Stimulated activated naive CD4-positive, alpha-beta T cell (primary cell): ENCODE measurements at regions not wholly inside any gene's neighbourhood (a gene's known extent, or its start where the extent isn't known, plus 50 kb on each side); places are given as distances from the start of the nearest gene placed in this dataset.

Source experiments
- DNase-seq, 6 experiments: peaks; one replicate each; lab custom pipeline; 2025; lab: John Stamatoyannopoulos, UW

DNA sequence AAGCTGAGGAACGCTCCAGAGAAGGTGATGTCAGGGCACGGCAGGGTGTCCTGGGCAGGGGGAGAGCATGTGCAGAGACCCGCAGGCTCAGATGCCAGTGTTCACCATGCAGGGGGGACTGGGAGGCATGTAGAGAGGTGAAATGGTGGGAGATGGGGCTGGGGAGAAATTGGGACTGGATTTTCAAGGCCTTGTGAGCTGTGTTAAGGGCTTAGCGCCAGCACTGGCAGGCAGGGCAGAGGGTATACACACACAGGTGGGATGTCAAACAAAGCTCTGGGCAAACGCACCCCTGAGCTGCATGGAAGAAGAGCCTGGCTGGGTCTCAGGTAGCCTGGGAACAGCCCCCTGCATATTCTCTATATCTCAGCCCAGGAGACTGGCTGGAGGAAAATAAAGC, 282.7 kb downstream of the SHQ1 start:
- DNase-seq = no peak

DNA sequence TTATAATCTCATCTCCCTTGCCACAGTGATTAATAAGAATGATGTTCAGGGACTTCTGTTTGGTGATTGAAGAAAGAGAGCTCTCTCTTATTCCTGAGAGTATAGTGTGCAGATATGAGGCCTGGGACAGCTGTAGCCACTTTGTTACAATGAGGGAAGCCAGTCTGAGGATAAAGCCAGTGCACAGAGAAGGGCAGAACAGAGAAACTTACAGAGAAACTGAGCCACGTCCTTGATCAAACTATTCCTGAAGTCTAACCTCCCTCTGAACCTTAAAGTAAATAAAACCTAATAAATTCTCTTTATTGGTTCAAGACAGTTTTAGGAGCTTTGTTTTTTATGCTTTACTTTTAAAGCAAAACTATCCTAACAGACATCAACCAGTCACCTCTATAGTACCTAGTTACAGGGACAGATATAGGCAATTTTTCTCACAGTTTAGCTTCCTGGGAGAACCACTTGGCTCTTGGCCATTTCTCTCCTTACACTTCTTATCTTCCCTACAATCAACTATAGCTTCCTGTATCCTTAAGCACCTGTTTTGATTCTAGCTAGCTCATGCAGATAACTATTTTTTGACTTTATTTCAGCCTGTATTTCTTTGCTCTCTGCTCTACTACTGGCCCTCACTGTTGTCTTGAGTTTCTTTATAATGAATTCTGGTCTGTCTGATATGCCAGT, 284.4 kb downstream of the SHQ1 start:
- no peak for DNase-seq

DNA sequence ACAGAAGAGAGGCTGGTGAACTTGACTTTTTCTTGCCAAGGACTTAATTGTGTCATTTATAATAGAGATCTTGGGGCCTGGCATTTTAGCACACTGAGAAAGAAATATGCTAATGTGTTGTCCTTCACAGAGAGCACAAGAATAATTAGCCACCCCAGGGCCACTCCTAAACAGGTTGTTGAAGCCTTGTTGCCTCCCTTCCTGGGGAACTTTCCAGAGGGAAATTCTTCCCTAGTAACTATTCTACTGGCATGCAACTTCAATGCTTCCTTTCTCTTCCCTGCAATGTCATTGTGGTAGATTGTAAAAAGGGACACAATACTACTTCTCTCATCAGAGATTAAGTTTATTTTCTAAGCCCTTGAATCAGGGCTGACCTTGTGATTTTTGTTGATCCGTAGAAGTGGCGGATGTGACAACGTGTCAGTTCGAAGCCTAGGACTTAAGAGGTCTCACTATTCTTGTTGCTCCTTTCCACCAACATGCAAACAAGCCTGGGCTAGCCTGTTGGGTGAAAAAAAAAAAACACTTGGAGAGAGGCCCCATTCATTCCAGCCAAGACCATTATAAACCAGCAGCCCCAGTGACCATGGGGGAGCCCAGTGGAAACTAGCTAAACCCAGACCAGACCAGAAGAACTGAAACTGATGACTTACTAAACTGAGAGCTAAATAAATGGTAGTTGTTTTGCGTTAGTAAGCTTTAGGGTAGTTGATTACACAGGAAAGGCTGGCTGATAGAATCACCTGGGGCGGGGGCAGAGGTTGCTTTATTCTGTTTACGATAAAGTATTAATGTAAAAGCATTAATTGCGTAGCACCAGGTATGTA, 287.2 kb downstream of the SHQ1 start:
- no peak for DNase-seq

DNA sequence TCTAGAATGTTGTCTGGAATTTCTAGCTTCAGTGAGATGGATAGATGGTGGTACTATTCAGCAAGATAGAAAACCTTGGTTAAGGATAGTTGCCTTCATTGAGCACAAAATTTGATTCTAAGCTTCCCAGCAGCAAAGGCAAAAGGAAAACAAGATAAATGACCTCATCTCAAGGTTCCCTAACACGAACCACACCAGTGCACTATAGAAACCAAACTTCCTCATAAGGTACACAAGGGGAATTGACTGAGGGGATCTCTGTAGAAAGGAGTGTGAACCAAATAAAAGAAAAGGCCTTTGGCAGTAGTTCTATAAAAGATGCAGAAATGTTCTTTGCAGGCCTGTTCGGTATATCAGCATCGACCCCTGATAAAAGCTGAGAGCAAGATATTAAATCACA, 288.9 kb downstream of the SHQ1 start:
- no peak for DNase-seq

DNA sequence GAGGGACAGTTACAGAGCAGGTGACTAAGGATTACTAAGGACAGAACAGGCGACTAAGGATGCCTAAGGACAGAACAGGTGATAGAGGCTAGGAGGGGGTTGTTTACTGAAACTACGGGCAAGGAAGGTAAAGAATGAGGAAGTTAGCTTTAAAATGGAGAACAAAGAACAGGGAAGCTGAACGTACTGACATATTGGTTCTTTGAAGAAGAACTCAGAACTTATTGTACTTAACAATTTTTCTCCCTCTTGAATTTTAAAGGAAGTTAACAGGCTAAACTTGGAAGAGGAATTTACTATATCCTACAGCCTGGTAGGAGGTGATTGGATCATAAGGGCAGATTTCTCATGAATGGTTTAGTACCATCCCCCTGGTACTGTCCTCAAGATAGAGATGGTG, 290.2 kb downstream of the SHQ1 start:
- no peak for DNase-seq

DNA sequence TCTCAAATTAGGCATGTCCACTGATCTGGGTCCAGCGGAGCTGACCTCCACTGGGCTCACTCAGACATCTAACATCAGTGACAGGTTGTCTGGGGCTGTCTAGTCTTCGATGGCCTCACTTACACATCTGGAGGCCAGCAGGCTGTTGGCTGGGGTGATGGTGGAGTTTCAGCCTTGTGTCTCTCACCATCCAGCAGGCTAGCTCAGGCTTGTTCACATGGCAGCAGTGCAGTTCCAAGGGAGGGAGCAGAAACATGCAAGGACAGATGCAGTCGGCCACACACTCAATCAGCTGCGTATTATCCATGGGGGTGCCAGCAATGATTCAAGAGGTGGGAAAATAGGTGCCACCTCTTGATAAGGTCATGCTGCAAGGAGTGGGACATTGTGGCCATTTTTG, 292.5 kb downstream of the SHQ1 start:
- no peak for DNase-seq

DNA sequence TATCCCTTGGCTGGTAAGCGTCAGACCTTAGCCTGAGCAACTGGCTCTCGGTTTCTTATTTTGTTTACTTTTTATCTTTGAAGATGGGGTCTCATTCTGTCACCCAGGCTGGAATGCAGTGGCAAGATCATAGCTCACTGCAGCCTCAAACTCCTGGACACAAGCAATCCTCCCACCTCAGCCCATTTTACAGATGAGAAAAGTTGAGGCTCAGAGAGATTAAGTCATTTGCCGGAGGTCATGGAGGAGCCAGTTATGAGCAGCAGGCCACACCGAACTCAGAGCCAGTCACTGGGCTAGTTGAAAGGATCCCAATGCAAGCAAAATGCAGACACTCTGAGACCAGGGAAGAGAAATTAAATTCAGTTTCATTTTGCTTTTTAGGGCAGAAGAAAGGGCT, 293.6 kb downstream of the SHQ1 start:
- no peak for DNase-seq

DNA sequence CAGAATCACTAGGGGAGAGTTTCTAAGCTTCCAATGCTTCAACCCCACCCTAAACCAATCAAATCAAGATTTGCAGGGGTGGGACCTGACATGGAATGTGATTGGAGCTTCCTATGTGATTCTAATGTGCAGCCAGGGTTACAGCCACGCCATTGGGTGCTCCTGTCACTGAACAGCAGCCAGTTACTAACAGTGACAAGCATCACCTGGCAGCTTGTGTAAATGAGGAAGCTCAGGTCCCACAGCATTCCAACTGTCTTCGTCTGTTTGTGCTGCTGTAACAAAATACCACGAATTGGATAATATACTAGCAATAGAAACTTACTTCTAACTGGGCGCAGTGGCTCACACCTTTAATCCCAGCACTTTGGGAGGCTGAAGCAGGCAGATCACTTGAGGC, 294.9 kb downstream of the SHQ1 start:
- DNase-seq = no peak

DNA sequence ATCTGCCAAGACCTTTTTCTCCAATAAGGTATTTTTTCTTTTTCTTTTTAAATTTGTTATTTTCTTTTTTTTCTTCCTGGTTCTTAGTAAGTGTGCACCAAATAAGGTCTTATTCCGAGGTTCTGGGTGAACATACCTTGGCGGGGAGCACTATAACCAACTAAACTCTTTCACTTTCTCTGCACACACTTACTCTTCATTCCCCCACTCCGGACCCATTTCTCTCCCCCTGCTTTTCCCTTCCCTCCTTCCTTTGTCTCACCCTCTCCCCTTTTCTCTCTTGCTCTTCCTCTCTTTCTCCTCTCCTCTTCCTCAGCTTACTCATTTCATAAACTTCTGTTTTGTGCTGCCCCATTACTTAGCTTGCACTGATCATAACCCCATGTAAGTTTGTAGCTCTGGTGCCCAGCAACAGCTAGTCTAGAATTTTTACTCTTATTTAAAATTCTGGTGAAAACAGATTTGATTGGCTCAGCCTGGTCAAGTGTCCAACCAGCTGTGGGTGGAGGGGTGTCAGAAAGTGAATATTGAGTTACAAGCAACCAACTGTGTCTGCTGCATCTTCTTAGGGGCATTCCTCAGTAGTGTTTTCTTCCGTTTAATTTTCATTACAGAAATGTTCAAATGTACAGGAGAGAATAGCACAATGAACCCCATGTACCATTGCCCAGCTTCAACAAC, 297.5 kb downstream of the SHQ1 start:
- no peak for DNase-seq

DNA sequence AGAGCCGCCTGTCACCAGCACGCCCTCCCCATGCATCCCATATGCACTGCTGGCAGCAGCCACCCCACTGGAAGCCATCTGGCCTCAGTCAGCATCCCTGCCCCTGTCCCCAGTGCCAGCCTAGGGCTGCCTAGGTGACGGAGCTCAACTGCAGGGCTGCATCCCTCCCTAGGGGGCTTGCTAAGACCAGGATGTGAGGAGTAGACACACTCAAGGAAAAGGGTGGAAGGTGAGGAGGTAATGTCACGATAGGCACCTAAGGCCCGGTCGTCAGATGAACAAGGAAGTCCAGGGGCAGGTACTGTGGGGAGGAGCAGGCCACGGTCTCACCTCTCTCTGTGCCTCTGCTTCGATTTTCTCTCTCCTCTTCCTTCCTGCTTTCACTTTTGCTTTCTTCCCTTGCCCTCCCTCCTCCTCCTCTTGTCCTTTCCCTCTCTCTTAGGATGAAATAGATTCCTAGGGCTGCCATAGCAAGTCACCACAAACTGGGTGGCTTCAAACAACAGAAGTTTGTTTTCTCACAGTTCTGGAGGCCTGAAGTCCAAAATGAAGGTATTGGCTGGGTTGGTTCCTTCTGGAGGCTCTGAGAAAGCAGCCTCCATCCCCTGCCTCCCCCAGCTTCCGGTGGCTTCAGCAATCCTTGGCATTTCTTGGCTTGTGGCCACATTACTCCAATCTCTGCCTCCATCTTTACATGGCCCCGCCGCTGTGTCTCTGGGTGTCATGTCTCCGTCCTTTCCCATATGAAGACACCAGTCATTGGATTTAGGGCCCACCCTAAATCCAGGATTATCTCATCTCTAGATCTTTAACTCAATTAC, 298.3 kb downstream of the SHQ1 start:
- peak in 3 of 6 experiments; percentile 18 to 44 (median 18) for DNase-seq

DNA sequence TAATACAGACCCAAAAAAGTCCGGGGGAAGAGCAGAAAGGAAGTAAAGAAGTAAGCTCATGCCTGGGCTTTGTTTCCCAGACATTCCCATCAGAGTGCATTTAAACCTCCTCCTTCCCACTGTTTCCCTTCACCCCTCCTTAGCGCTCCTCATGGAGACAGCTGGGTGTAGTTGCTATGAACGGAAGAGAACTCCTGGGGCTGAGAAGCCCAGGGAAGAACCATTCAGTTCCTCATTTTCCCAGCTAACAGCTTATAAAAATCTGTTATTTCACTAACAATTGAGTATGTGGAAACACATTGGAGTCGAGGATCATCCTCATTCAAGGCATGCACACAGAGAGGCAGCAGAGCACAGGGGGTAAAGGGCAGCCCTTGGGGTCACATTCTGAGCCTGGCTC, 299.3 kb downstream of the SHQ1 start:
- DNase-seq = no peak

DNA sequence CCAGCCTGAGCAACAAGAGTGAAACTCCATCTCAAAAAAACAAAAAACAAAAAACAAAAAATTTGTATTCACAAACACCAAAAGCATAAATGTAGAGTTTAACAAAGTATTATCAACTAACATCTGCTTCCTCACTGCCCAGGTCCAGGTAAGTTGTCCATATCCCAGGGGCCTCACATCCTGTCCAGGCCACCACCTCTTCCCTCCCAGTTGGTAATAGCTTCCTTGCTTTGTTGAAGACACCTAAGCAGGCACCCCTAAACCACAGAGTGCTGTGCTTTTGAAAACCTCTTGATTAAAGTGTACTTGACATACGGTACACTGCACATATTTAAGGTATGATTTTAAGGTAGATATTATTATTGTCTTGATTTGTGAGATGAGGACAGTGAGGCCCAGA, 299.8 kb downstream of the SHQ1 start:
- no peak for DNase-seq

DNA sequence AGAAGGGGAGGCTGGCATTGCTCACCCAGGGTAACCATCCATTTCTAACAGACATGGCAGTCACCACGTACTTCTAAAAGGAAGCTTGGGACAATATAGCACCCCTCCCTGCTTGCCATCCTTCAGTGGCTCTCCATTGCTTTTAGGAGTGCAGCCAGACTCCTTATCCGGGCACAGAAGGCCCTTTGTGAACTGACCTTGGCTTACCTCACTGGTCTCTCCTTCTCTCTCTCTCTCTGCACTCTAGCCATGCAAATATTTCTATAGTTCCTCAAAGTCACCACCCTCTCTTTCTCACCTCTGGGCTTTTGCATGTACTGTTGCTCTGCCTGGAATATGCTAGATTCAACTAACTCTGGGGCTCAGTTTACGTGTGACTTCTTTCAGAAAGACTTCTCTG, 301.1 kb downstream of the SHQ1 start:
- no peak for DNase-seq

DNA sequence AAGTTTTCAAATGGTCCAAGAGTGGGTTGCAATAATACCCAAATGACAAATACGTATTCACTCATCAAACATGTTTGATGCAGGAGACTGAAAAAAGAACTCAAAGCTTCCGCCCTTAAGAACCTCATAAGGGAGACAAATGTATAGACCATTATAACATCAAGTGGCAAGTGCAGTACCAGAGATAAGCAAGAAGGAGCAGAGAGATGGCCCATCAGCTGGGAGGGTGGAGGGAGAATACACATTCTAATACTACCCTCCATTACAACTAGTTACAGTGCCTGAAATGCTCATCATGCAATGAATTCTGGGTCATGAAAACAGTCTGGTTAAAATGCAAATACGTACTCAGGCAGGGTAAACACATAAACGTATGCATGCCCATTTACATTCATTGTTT, 304.0 kb downstream of the SHQ1 start:
- DNase-seq = no peak

DNA sequence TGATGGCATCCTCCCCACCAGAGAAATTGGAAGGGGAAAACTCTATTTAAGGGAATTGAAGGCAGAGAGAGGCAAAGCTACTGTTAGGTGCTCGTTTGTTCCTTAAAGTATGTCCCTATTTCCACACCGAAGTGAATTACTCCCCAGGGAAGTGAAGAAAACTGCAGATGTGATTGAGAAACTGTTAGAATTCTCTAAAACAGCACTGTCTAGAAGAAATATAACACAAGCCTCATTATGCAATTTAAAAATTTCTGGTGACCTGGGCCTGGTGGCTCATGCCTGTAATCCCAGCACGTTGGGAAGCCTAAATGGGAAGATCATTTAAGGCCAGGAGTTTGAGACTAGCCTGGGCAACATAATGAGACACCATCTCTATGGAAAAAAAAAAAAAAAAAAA, 305.0 kb downstream of the SHQ1 start:
- DNase-seq = no peak

DNA sequence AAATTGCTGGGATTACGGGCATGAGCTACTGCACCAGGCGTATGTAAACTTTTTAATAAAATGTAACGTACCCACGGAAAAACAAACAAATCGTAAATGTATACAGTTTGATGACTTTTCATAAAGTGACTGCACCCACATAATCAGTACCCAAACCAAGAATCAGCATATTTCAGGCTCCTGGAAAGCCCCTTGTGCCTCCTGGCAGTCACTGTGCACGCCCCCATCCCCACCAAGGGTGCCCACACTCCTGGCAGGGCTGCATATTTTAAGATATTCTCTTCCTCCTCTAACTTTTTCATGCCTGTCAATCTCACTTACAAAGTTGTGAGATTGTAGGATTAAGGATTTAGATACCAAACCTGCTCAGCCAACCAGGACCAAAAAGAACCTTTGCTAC, 305.5 kb downstream of the SHQ1 start:
- no peak for DNase-seq

DNA sequence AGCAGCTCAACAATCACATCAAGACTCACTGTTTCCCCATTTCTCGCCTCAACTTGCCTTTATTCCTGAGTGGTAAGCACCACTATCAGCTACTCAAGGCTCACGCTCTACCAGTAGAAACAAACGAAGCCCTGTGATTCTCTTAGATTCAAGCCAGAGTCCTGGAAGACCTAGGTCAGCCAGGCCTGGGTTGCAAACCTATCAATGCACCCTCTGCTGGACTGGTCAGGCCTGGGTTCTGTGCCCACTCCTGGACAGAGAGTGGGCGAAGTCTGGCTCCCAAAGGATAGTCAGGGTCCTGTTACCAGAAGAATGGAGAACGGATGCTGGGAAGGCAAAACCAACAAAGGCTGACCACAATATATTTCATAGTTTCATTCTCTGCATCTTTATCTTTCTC, 308.4 kb downstream of the SHQ1 start:
- DNase-seq = no peak

DNA sequence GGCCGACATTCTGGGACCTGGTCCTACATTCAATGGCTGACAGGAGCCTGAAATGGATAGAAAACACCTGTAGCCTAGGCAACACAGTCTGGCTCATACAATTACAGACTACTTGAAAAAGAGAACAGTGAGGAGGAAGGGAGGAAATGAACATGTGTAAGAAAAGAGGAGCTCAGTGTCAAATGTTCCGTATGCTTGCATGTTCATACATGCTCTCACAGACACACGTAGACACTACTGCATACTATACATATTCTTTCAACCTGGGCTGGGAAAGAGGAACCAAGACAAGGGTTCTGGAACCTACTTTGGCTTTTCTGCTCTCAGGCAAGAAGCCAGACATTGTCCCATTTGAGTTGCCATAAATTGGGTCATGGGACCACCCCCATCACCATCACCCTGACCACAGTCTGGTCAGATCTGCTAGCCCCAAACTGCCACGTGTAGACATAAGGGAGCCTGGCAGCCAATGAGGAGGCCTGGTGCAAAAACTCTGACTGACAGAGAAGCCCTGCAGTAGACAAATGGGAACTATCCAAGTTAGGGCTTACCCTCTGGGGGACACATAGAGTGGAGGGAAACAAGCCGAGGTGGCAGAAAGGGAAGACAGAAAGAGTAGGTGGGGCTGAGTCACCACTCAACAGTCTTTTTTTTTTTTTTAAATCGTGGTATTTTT, 310.0 kb downstream of the SHQ1 start:
- no peak for DNase-seq

DNA sequence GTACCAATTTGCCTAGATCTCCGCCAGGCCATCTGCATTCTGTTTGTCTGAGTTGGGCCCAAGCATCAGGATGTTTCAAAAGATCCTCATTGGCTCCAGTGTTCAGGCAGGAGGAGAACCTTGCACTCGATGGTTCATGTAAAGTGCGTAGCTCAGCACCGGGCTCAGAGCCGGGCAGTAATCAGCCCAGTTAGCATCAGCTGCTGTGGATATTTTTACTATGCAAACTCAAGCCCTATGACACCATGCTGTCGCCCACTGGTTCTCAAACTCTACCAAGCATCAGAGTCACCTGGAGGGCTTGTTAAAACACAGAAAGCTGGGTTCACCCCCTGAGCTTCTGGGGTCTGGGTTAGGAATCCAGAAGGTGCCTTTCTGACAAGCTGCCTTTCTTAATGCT, 310.8 kb downstream of the SHQ1 start:
- DNase-seq = no peak

DNA sequence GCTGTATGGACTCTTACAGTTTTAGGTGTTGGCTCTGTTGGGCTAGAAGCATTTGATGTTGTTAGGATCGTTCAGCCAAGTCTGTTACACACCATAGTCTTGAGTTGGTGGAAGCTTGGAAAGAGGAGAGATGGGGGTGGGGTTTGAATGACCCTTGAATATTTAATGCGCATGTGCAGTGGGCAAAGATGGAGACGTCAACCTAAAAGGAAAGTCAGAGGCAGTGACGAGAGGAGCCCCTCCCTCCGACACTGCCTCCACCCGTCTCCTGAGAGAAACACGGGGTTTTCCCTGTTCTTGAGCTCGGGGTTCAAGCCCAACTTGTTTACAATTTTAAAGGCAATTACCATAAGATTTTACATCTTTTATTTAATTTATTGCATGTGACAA, 311.4 kb downstream of the SHQ1 start:
- DNase-seq = no peak

DNA sequence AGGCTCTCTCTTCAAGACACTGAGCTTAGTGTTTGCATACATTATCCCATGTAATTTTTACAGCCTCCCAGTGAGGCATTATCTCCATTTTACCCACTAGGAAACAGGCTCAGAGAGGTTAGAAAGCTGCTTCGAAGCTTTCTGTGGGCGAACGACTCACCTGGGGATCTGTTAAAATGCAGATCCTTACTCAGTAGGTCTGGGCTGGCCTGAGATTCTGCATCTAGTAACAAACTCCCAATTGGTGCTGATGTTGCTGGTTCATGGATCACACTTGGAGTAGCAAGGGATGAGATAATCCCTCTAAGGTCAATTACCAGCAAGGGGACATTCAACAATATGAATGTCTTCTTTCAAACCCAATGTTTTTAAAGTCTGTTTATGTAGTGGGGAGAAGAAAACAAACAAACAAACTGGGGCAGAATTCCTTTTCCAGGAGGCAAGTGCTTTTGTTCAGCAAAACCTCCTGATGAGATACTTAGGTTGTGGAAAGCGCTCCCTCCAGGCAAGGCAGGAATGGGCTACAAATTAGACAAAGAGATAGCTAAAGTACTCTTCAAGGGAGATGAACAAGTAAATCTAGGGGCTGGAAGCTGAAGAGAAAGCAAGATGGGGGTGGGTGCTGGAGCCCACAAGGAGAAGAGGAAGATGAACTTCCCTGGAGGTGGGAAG, 311.9 kb downstream of the SHQ1 start:
- no peak for DNase-seq
